Spinal cord (tissue), 9 donors: ENCODE measurements at regions not wholly inside any gene's neighbourhood (a gene's known extent, or its start where the extent isn't known, plus 50 kb on each side); places are given as distances from the start of the nearest gene placed in this dataset.

Experiments used
- DNase-seq, 6 donors: peaks; one replicate each; pipeline versions ENCODE4 v3.0.0 to v3.0.0-alpha.2; 2013 to 2015; ENCODE audit warnings: low spot score in 6 of 6, low read depth in 4 of 6
- H3K27ac ChIP-seq: one replicate; pipeline ENCODE4 v1.5.1; 2013; ENCODE audit warnings: low read depth, low read length, control low read depth
- H3K27me3 ChIP-seq: one replicate; pipeline ENCODE4 v1.6.1; 2013; ENCODE audit warnings: low read length; ENCODE audit not compliant: control insufficient read depth, insufficient read depth
- H3K36me3 ChIP-seq: one replicate; pipeline ENCODE4 v1.6.1; 2013; ENCODE audit warnings: low read length; ENCODE audit not compliant: control insufficient read depth, insufficient read depth
- H3K4me1 ChIP-seq: one replicate; pipeline ENCODE4 v1.6.1; 2013; ENCODE audit warnings: low read length; ENCODE audit not compliant: control insufficient read depth, insufficient read depth
- H3K4me3 ChIP-seq: one replicate; pipeline ENCODE4 v1.5.1; 2013; ENCODE audit warnings: low read depth, low read length, control low read depth
- H3K9me3 ChIP-seq: one replicate; pipeline ENCODE4 v1.6.1; 2013; ENCODE audit warnings: low read length; ENCODE audit not compliant: control insufficient read depth, insufficient read depth
- WGBS: methylation state at CpG from one replicate; pipeline ENCODE4 v1.1.5; 2013; ENCODE audit warnings: missing lambda C conversion rate; ENCODE audit not compliant: insufficient coverage; 5-methylcytosine and 5-hydroxymethylcytosine counted together
- donor health status: healthy.

DNA sequence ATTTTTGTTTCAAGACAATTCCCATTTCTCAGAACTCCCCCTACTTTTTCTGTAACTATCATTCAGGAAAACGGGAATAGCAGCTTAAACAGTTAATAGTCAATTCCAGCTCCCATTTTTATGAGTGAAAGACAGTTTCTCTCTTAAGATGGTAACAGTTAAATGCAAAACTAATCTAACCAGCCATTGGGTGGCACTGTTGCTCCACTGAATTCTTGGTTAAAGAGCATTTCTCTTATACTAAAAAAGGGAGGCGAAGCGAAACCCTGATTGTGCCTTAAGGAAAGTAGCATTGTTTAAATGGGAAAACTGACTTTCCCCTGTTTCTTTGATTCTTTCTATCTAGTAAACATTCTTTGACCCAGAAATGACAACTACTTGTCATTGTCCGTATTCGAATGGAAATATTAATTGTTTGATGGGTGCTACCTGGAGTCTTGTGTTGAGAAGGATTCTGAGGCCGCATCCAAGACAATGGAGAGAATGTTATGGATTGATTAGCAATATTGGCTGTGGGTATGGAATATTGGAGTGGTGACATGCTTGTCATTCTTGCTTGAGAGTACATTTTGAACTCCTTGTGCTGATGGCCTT, 507.8 kb downstream of the MAT2B start:
- H3K27ac ChIP-seq, result no peak overlapping the region
- peak; percentile 41 to 91 (median 63) for DNase-seq
- WGBS, result 100% methylated on average over 1 of the region's 6 CpGs

DNA sequence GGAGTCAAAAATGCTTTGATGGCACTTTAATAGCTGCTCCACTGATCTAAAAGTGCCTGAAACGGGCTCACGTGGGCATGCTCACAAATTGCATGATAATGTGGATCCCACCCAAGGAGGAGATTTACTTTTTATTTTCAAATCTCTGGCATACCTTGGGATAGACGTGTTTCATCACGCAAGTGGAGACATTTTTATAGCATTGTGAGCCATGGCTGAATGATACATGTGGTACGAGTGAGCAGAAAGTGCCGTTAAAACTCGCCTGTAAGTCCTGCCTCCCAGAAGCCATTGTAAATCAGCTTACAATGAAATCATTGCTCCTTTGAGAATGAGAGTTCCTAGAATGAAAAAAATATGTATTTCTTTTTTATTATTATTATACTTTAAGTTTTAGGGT, 514.7 kb downstream of the MAT2B start:
- no peaks in the 10 kb centered on the region for H3K4me1 ChIP-seq
- no peak overlapping the region for H3K4me3 ChIP-seq
- H3K9me3 ChIP-seq, result no peaks in the 10 kb centered on the region
- no peak overlapping the region for H3K27ac ChIP-seq
- DNase-seq, result peak in 1 of 6 donors; percentile 72
- H3K36me3 ChIP-seq, result no peaks in the 10 kb centered on the region
- 74% methylated on average over 4 of the region's 7 CpGs for WGBS
- H3K27me3 ChIP-seq, result no peaks in the 10 kb centered on the region

More for the DNA sequence above, 507.8 kb downstream of the MAT2B start:
- Histone ChIP-seq H3K4me3 (no peak overlapping the region), H3K27me3 (no peaks in the 10 kb centered on the region), H3K36me3 (no peaks in the 10 kb centered on the region), H3K9me3 (no peaks in the 10 kb centered on the region), H3K4me1 (no peaks in the 10 kb centered on the region)

DNA sequence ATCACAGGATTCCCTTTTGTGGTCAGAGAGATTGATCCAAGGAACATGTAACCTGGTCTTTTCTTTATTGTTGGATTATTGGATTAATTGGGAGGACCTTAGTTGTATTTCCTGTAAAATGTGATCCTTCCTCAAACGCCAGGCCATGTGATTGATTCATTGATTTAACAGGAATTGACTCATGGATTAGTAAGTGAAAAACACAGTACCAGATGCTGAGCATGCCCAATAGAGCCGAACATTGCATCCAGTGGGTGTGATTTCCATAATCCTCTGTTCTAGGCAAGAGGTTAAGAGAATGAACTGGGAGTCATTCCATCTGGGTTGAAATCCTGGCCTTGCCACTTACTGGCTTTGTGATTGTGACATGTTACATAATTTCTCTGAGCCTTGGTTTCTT, 522.3 kb downstream of the MAT2B start:
- DNase-seq, result no peak
- Histone ChIP-seq H3K27me3 (no peaks in the 10 kb centered on the region), H3K36me3 (no peaks in the 10 kb centered on the region), H3K9me3 (no peaks in the 10 kb centered on the region), H3K4me1 (no peaks in the 10 kb centered on the region), H3K4me3 (no peak overlapping the region), H3K27ac (no peak overlapping the region)
- WGBS, result 94% methylated on average over 2 of the region's 2 CpGs

DNA sequence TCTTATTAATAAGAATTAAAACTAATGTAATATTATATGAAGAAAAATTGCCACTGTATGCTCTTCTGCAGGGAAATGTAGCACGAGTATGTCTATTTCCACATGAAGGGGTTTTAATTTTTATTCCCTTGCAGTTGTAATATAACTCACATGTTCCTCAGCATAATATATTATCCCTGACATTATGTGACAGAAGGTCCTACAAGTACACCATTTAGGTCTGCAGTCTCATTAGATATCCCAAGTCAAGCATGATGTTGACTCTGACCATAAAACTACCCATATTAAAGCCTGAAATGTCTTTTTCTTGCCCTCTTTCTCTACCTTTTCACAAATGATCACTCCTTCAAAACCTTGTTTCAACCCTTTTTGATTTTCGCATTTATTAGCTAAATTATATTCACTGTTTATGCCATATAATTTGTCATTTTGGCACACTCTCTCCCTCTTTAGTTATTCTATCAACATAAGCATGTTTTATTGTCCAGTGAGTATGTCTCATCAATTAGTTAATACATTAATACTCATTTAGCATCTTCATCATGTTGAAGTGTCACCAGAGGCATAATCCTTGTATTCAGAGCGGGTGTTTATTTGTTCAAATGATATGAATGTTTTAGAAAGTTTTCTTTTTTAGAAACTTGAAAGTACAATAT, 532.8 kb downstream of the MAT2B start:
- Histone ChIP-seq H3K4me3 (no peak overlapping the region), H3K27me3 (no peaks in the 10 kb centered on the region), H3K4me1 (no peaks in the 10 kb centered on the region), H3K36me3 (no peaks in the 10 kb centered on the region), H3K27ac (no peak overlapping the region), H3K9me3 (no peaks in the 10 kb centered on the region)
- no CpG with 5 or more reads among the region's 3 CpGs for WGBS
- DNase-seq, result no peak

DNA sequence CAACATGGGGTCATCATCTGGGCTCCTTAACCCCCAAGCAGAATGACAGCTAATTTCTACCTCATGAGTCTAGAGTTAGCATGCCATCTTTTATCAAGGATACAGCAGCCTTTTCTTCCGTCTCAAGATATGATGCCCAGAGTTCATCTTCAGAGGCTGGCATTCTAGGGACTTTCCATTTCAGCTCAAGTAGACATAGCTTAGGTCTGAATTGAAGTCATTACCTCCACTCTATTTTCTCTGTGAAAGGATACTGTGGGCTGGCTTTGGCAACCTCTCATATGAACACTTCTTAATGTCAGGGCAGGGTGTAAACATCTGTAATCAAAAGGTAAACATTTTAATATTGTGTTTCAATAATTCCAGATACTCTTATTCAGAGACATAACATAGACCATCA, 535.7 kb downstream of the MAT2B start:
- Histone ChIP-seq H3K27me3 (no peaks in the 10 kb centered on the region), H3K4me1 (no peaks in the 10 kb centered on the region), H3K27ac (no peak overlapping the region), H3K36me3 (no peaks in the 10 kb centered on the region), H3K9me3 (no peaks in the 10 kb centered on the region), H3K4me3 (no peak overlapping the region)
- WGBS, result 88% methylated on average over 1 of the region's 1 CpG
- DNase-seq, result no peak

DNA sequence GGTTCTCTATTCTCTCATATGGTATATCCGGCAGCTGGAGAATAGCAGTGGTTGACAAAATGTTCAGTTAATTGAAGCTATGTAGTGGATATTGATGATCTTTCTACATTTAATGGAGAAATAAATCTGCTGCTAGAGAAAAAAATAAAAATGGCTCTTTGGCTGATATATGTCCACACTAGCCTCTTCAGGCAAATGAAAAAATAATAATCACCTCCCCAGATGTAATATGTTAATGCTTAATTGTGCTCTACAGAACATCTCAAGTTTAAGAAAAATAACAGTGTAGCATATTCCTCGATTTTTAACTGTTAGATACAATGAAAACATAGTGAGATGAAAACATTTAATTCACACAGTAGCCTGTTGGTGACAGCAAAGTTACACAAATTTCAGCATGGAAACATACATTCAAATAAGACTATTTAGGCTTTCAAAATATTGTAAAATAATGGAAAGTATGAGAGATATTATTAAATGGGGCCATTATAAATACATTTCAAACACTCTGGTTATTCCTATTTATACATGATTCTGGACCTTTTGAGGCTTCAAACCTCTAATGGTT, 543.0 kb downstream of the MAT2B start:
- no CpG with 5 or more reads among the region's 2 CpGs for WGBS
- H3K9me3 ChIP-seq, result no peaks in the 10 kb centered on the region
- DNase-seq, result peak in 4 of 6 donors; percentile 15 to 85 (median 36)

DNA sequence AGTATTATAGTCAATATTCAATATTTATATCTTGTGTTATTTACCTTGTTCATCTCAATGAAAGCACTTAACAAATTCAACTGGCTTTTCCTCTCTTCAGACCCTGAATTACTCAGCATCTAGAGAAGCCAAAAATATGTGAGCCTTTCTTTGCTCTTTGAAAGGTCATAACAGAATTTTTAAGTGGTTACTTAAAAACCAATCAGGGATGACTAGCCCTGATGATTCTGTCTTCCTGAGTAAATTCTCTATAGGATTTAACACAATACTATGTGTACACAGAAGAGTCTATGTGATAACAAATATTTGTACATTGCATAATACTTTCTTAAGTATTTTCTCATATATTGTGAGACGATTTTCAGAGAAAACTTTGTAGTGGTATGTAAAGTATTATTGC, 546.3 kb downstream of the MAT2B start:
- no peaks in the 10 kb centered on the region for H3K9me3 ChIP-seq
- DNase-seq, result no peak
- H3K4me3 ChIP-seq, result no peak overlapping the region
- H3K4me1 ChIP-seq, result no peaks in the 10 kb centered on the region
- WGBS, result no CpG with 5 or more reads among the region's 1 CpG
- H3K36me3 ChIP-seq, result no peaks in the 10 kb centered on the region
- no peak overlapping the region for H3K27ac ChIP-seq
- H3K27me3 ChIP-seq, result no peaks in the 10 kb centered on the region

More for the DNA sequence above, 543.0 kb downstream of the MAT2B start:
- H3K36me3 ChIP-seq, result no peaks in the 10 kb centered on the region
- H3K27ac ChIP-seq, result no peak overlapping the region
- H3K4me3 ChIP-seq, result no peak overlapping the region
- no peaks in the 10 kb centered on the region for H3K4me1 ChIP-seq
- no peaks in the 10 kb centered on the region for H3K27me3 ChIP-seq

DNA sequence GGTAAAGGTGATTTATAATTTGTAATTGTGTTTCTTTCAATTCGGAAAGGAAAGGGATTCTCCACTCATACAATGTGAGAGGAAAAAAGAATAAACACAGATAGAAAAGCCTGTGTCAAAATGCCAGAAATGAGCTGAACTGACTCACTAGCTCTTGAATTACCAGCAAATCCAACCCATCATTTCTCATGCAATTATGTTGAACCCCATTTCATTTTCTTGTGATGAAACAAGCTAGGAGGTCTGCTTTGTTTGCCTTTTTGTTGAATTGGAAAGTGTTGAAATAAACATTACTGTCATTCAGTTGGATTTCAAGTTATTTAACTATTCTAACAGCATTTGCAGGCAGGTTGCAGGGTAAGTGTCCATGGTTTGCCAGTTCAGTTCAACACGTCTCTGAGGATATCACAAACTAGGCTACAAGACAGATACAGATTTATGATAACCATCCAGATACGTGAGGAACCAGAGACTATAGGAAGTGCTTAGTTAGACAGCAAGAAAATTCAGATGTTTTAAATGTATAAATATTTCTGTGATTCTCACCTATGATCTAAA, 547.2 kb downstream of the MAT2B start:
- WGBS, result no CpG with 5 or more reads among the region's 3 CpGs
- DNase-seq, result no peak
- Histone ChIP-seq H3K27me3 (no peaks in the 10 kb centered on the region), H3K36me3 (no peaks in the 10 kb centered on the region), H3K4me3 (no peak overlapping the region), H3K27ac (no peak overlapping the region), H3K4me1 (no peaks in the 10 kb centered on the region), H3K9me3 (no peaks in the 10 kb centered on the region)

DNA sequence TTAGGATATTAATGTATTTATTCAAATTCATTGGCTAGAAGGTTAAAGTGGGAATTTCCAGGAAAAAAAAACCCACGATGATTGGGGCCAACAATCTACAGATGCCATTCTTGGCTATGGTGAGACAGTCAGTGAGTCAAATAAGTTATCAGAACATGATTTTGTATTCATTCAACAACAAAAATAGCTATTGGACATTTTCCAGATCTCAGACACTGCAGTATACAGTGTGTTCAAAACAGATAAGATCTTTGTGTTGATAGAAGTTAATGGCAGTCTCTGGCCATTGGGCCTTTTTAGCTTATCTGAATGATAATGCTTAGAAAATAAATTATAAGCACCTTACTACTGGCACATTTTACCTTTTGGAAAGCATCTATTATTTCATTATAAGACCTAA, 547.7 kb downstream of the MAT2B start:
- Histone ChIP-seq H3K9me3 (no peaks in the 10 kb centered on the region), H3K36me3 (no peaks in the 10 kb centered on the region), H3K27me3 (no peaks in the 10 kb centered on the region), H3K4me1 (no peaks in the 10 kb centered on the region), H3K4me3 (no peak overlapping the region), H3K27ac (no peak overlapping the region)
- peak in 1 of 6 donors; percentile 17 for DNase-seq
- no CpG with 5 or more reads among the region's 1 CpG for WGBS

DNA sequence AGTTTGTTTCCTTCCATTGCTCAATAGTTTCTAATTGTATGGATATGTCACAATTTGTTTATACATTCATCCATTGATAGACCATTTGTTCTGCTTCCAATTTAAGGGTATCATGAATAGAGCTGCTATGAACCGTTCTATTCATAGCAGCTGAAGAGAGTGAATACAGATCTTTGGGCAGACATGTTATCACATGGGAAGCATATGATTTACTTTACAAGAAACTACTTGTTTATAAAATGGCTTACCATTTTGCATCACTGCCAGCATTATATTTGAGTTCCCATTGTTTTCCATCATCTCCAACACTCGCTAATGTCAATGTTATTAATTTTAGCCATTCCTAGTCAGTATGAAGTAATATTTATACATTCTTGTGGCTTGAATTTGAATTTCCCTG, 549.0 kb downstream of the MAT2B start:
- Histone ChIP-seq H3K4me3 (no peak overlapping the region), H3K4me1 (no peaks in the 10 kb centered on the region), H3K9me3 (no peaks in the 10 kb centered on the region), H3K27me3 (no peaks in the 10 kb centered on the region), H3K27ac (no peak overlapping the region), H3K36me3 (no peaks in the 10 kb centered on the region)
- WGBS, result no CpG with 5 or more reads among the region's 2 CpGs
- peak in 1 of 6 donors; percentile 23 for DNase-seq
